ENCODE measurements at regions not wholly inside any gene's neighbourhood (a gene's known extent, or its start where the extent isn't known, plus 50 kb on each side); places are given as distances from the start of the nearest gene placed in this dataset.

GRCh38 chr17:62913991-62914570, 52.0 kb upstream of the TANC2 start:
- DNase-seq = no peak

GRCh38 chr17:62912363-62912762, 53.7 kb upstream of the TANC2 start:
- DNase-seq = no peak

- DNase-seq = no peak
These were observed 54.9 kb upstream of the TANC2 start for GRCh38 chr17:62911114-62911513.

GRCh38 chr17:62910277-62910676, 55.8 kb upstream of the TANC2 start:
- no peak for DNase-seq

GRCh38 chr17:62907961-62908360, 58.1 kb upstream of the TANC2 start:
- no peak for DNase-seq

- no peak for DNase-seq
These were observed 59.2 kb upstream of the TANC2 start for GRCh38 chr17:62906881-62907280.

- DNase-seq = no peak
These were observed 60.8 kb upstream of the TANC2 start for GRCh38 chr17:62905233-62905632.

GRCh38 chr17:62902531-62903220, 63.4 kb upstream of the TANC2 start:
- DNase-seq = no peak

GRCh38 chr17:62901544-62901943, 64.5 kb upstream of the TANC2 start:
- DNase-seq = no peak

- DNase-seq = no peak
These were observed 65.9 kb upstream of the TANC2 start for GRCh38 chr17:62900096-62900495.

- no peak for DNase-seq
These were observed 66.7 kb upstream of the TANC2 start for GRCh38 chr17:62899361-62899760.

GRCh38 chr17:62898239-62898864, 67.7 kb upstream of the TANC2 start:
- no peak for DNase-seq

GRCh38 chr17:62897706-62898105, 68.3 kb upstream of the TANC2 start:
- no peak for DNase-seq

GRCh38 chr17:62895320-62896301, 70.4 kb upstream of the TANC2 start:
- DNase-seq = peak in 1 of 56 donors; percentile 2

- peak in 5 of 56 donors; percentile 6 to 19 (median 10) for DNase-seq
These were observed 73.1 kb upstream of the TANC2 start for GRCh38 chr17:62892870-62893338.

GRCh38 chr17:62892061-62892675, 73.9 kb upstream of the TANC2 start:
- no peak for DNase-seq

- DNase-seq = no peak
These were observed 74.4 kb upstream of the TANC2 start for GRCh38 chr17:62891659-62892058.

- DNase-seq = no peak
These were observed 77.3 kb upstream of the TANC2 start for GRCh38 chr17:62888765-62889164.

- no peak for DNase-seq
These were observed 77.9 kb upstream of the TANC2 start for GRCh38 chr17:62888148-62888547.

- DNase-seq = no peak
These were observed 78.6 kb upstream of the TANC2 start for GRCh38 chr17:62887437-62887836.

- DNase-seq = no peak
These were observed 76.7 kb upstream of the MARCHF10 start for GRCh38 chr17:62884781-62885180.

Data from nucleus accumbens (tissue), 56 donors.